OCI-LY3 (cell line): ENCODE measurements at regions not wholly inside any gene's neighbourhood (a gene's known extent, or its start where the extent isn't known, plus 50 kb on each side); places are given as distances from the start of the nearest gene placed in this dataset.

Source experiments
- EZH2phosphoT487 ChIP-seq: fragments of 200-600 bp; shearing (Covaris generic); IDR thresholded peaks from 2 replicates; pipeline ENCODE4 v1.6.1; 2018; ENCODE audit warnings: antibody characterized with exemption, mixed run types, low read depth
- TF ChIP-seq, protein P1 (sequence below): fragments of 200-600, 300-600 bp; sonication (generic); IDR thresholded peaks from 2 replicates; pipeline ENCODE4 v1.5.1; 2014; ENCODE audit warnings: antibody characterized with exemption, low read length, low read depth

DNA sequence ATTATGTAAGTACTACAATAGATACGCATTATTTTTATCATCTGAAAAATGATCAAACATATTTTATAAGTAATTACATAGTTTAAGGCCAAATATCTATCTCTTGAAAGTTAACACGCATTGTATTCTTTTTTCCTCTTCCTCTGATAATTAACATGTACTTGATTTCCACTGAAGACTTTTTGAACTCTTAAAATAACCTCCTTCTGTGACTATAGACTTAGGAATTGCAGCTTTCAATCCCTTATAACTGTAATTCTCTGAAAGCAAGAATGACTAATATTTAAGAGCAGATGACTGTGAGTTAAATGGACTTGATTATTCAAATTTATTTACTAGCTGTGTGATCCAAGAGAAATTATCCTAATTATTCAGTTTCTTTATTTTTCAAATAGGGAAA lies 730.6 kb upstream of the NECTIN3 start:
- TF ChIP-seq, protein P1, sequence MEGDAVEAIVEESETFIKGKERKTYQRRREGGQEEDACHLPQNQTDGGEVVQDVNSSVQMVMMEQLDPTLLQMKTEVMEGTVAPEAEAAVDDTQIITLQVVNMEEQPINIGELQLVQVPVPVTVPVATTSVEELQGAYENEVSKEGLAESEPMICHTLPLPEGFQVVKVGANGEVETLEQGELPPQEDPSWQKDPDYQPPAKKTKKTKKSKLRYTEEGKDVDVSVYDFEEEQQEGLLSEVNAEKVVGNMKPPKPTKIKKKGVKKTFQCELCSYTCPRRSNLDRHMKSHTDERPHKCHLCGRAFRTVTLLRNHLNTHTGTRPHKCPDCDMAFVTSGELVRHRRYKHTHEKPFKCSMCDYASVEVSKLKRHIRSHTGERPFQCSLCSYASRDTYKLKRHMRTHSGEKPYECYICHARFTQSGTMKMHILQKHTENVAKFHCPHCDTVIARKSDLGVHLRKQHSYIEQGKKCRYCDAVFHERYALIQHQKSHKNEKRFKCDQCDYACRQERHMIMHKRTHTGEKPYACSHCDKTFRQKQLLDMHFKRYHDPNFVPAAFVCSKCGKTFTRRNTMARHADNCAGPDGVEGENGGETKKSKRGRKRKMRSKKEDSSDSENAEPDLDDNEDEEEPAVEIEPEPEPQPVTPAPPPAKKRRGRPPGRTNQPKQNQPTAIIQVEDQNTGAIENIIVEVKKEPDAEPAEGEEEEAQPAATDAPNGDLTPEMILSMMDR, result no peak
- TF ChIP-seq EZH2phosphoT487, result no peak
